Parathyroid adenoma (tissue), 2 donors: ENCODE measurements at regions not wholly inside any gene's neighbourhood (a gene's known extent, or its start where the extent isn't known, plus 50 kb on each side); places are given as distances from the start of the nearest gene placed in this dataset.

Source experiments
- H2AFZ ChIP-seq: fragments of 300-600 bp; sonication (generic); one replicate; pipeline ENCODE4 v1.7.0; 2017; ENCODE audit warnings: antibody characterized with exemption, mild to moderate bottlenecking
- H3K27ac ChIP-seq: fragments of 300-600 bp; sonication (generic); one replicate; pipeline ENCODE4 v1.7.0; 2017
- H3K27me3 ChIP-seq: fragments of 300-600 bp; sonication (generic); one replicate; pipeline ENCODE4 v1.7.0; 2017; ENCODE audit warnings: low read length; ENCODE audit not compliant: control insufficient read depth, insufficient read depth
- H3K36me3 ChIP-seq: fragments of 300-600 bp; sonication (generic); one replicate; pipeline ENCODE4 v1.7.0; 2017; ENCODE audit warnings: low read length; ENCODE audit not compliant: control insufficient read depth, insufficient read depth
- H3K4me1 ChIP-seq: fragments of 300-600 bp; sonication (generic); one replicate; pipeline ENCODE4 v1.7.0; 2017; ENCODE audit warnings: control low read depth
- H3K4me2 ChIP-seq: fragments of 300-600 bp; sonication (generic); one replicate; pipeline ENCODE4 v1.7.0; 2017; ENCODE audit warnings: low read length
- H3K4me3 ChIP-seq: fragments of 300-600 bp; sonication (generic); one replicate; pipeline ENCODE4 v1.7.0; 2017; ENCODE audit warnings: low read depth, low read length
- H3K79me2 ChIP-seq: fragments of 300-600 bp; sonication (generic); one replicate; pipeline ENCODE4 v1.7.0; 2017; ENCODE audit warnings: control low read depth
- H3K9ac ChIP-seq: fragments of 300-600 bp; sonication (generic); one replicate; pipeline ENCODE4 v1.7.0; 2017; ENCODE audit warnings: mild to moderate bottlenecking
- H3K9me3 ChIP-seq: fragments of 300-600 bp; sonication (generic); one replicate; pipeline ENCODE4 v1.7.0; 2017; ENCODE audit warnings: low read length; ENCODE audit not compliant: control insufficient read depth
- TF ChIP-seq, protein P1 (sequence below): fragments of 300-600 bp; sonication (generic); IDR thresholded peaks from one replicate; pipeline ENCODE4 v1.7.0; 2017; ENCODE audit warnings: antibody characterized with exemption, mild to moderate bottlenecking
- donor health status: primary hyperparathyroidism.

DNA sequence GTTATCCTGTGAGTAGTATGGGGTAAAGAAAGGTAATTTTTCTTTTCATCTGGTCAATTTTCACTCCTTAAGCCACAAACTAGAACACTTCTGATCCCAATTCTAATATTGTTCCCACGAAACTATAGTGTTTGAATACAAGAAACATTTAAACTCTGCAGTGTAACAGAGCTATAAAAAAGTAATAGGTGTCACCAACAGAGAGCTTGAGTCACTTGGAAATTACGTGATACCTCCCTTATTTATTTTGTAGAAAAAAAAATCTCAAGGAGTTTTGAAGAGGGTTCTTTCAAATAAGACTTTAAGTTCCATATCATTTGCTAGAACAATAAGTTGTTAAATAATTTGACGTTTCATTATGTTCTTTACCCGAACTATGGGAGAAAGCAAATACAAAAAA is 959.4 kb downstream of the JRKL start:
- Histone ChIP-seq H3K4me1 (no peaks in the 10 kb centered on the region), H3K9me3 (no peaks in the 10 kb centered on the region)
- TF ChIP-seq, protein P1, sequence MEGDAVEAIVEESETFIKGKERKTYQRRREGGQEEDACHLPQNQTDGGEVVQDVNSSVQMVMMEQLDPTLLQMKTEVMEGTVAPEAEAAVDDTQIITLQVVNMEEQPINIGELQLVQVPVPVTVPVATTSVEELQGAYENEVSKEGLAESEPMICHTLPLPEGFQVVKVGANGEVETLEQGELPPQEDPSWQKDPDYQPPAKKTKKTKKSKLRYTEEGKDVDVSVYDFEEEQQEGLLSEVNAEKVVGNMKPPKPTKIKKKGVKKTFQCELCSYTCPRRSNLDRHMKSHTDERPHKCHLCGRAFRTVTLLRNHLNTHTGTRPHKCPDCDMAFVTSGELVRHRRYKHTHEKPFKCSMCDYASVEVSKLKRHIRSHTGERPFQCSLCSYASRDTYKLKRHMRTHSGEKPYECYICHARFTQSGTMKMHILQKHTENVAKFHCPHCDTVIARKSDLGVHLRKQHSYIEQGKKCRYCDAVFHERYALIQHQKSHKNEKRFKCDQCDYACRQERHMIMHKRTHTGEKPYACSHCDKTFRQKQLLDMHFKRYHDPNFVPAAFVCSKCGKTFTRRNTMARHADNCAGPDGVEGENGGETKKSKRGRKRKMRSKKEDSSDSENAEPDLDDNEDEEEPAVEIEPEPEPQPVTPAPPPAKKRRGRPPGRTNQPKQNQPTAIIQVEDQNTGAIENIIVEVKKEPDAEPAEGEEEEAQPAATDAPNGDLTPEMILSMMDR: no peak

GRCh38 chr11:97351939-97352338 is 962.1 kb downstream of the JRKL start:
- Histone ChIP-seq H3K36me3 (no peaks in the 10 kb centered on the region), H3K27ac (no peak overlapping the region), H3K79me2 (no peaks in the 10 kb centered on the region), H2AFZ (no peak overlapping the region), H3K4me3 (no peak overlapping the region), H3K27me3 (no peaks in the 10 kb centered on the region), H3K4me2 (no peak overlapping the region), H3K9me3 (no peaks in the 10 kb centered on the region), H3K9ac (no peak overlapping the region), H3K4me1 (no peaks in the 10 kb centered on the region)
- TF ChIP-seq, protein P1: no peak

More for the DNA sequence above, 959.4 kb downstream of the JRKL start:
- Histone ChIP-seq H3K36me3 (no peaks in the 10 kb centered on the region), H3K27me3 (no peaks in the 10 kb centered on the region), H3K79me2 (no peaks in the 10 kb centered on the region), H2AFZ (no peak overlapping the region), H3K4me3 (no peak overlapping the region), H3K9ac (no peak overlapping the region), H3K4me2 (no peak overlapping the region), H3K27ac (no peak overlapping the region)

GRCh38 chr11:97354026-97354425 is 964.2 kb downstream of the JRKL start:
- H2AFZ ChIP-seq: no peak overlapping the region
- no peaks in the 10 kb centered on the region for H3K27me3 ChIP-seq
- H3K27ac ChIP-seq: no peak overlapping the region
- H3K79me2 ChIP-seq: no peaks in the 10 kb centered on the region
- no peak overlapping the region for H3K4me3 ChIP-seq
- no peak overlapping the region for H3K9ac ChIP-seq
- H3K4me2 ChIP-seq: no peak overlapping the region
- no peaks in the 10 kb centered on the region for H3K4me1 ChIP-seq
- TF ChIP-seq, protein P1: no peak
- no peaks in the 10 kb centered on the region for H3K9me3 ChIP-seq
- no peaks in the 10 kb centered on the region for H3K36me3 ChIP-seq

- no peaks in the 10 kb centered on the region for H3K9me3 ChIP-seq
- H3K4me2 ChIP-seq: no peak overlapping the region
- TF ChIP-seq, protein P1: no peak
- H3K27me3 ChIP-seq: no peaks in the 10 kb centered on the region
- no peak overlapping the region for H3K9ac ChIP-seq
- H2AFZ ChIP-seq: no peak overlapping the region
- no peak overlapping the region for H3K27ac ChIP-seq
- no peak overlapping the region for H3K4me3 ChIP-seq
- H3K36me3 ChIP-seq: no peaks in the 10 kb centered on the region
- H3K79me2 ChIP-seq: no peaks in the 10 kb centered on the region
- no peaks in the 10 kb centered on the region for H3K4me1 ChIP-seq
Measured at GRCh38 chr11:97354576-97354975, 964.8 kb downstream of the JRKL start.

DNA sequence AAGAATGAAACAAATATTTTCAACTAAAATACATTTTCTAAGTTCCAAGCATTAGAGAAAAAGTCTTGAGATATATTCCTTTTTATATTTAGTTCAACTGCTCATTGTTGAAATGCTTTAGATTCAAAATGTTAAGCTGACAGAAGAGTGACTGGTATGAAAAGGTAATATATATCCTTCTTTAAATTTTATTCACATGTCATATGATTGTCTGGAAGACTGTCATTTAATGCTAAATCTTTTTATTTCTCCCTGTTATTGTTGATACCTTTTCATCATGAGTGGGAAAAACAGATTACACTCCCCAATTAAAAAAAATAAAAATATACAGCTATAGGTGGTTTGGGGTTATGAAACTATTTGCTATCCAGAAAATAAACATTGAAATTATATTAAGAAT is 965.4 kb downstream of the JRKL start:
- Histone ChIP-seq H3K4me1 (no peaks in the 10 kb centered on the region), H3K4me2 (no peak overlapping the region)

More for the DNA sequence above, 965.4 kb downstream of the JRKL start:
- Histone ChIP-seq H2AFZ (no peak overlapping the region), H3K4me3 (no peak overlapping the region), H3K9me3 (no peaks in the 10 kb centered on the region), H3K27me3 (no peaks in the 10 kb centered on the region), H3K79me2 (no peaks in the 10 kb centered on the region), H3K9ac (no peak overlapping the region), H3K36me3 (no peaks in the 10 kb centered on the region), H3K27ac (no peak overlapping the region)
- TF ChIP-seq, protein P1: no peak
